Right hindlimb (tissue), 1 donor: ENCODE measurements at regions not wholly inside any gene's neighbourhood (a gene's known extent, or its start where the extent isn't known, plus 50 kb on each side); places are given as distances from the start of the nearest gene placed in this dataset.
A peak's percentile ranks its signal among the peaks of the same experiment; 100 is the strongest.

ENCODE experiments used
- DNase-seq: peaks from one replicate; pipeline ENCODE4 v3.0.0-alpha.2; 2018

- no peak for DNase-seq
Measured at GRCh38 chr3:176969066-176969465, 228.2 kb downstream of the TBL1XR1 start.

- DNase-seq = no peak
Measured at GRCh38 chr3:176968631-176969030, 228.7 kb downstream of the TBL1XR1 start.

DNA sequence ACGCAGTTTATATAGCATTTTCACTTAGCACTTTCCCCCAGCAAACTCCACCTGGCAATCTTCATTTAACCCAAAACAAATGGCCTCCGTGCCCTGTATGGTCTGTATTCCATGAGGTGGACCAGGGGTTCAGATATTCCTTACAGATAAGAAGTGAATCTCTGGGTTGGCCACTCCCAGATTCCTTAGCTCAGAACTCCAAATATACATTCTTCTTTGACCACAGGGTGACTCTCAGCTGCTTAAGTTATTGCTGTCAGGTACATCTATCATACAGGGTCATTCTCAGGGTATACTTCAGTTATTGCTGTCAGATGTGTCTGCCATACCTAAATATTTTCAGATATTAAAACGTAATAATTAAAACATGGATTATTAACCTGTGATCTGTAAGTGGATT, 229.8 kb downstream of the TBL1XR1 start:
- no peak for DNase-seq

DNA sequence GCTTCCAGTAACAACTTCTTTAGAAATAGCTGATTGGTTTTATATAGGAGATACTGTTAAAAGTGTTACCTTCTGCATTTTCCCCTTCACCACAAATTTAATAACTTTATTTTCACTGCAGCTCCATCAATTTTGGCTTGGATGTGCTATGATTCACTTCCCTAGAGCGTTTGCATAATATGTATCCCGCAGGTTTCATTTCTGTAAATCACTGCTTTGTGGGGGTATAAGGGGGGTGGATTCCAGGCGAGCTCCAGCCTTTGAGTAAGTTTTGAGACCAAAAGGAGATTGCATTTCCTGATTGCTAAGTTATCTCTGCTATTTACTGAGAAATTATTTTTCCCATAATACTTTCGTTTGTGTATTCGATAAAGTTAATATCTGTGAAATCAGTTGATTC, 232.6 kb downstream of the TBL1XR1 start:
- DNase-seq = no peak

DNA sequence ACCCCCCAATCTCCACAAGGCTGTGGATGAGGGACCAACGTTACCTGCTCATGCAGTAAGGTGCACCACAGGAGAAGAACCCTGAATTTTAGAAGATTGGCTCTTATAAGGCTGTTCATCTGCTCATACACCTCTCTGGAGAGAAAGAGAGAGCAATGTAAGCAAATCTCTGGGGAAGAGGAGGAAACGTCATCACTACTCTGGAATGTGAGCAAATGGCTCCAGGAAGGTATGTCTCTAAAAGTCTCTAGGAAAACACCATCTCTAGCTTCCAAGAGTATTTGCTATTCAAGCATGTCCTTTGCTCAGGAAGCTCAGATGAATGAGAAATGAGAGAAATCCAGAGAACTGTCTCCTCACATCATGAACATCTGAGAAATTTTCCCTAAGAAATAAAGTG, 235.4 kb downstream of the TBL1XR1 start:
- no peak for DNase-seq

DNA sequence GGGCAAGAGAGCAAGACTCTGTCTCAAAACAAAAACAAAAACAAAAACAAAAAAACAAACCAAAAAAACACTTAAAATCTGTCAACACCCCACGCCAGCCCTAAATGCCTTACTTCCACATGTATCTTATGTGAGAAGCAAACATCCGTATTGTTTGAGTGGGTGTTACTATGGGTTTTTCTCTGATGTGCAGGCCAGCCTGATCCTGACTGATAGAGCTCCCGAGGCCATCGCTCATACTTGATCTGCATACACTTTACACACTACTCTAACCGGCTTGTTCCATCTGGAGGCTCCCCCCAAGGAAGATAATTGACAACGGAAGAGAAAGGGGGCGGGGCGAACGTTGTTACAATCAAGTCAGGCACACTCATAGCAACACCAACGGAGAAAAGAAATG, 237.4 kb downstream of the TBL1XR1 start:
- no peak for DNase-seq

GRCh38 chr3:176958560-176958959, 238.7 kb downstream of the TBL1XR1 start:
- no peak for DNase-seq

DNA sequence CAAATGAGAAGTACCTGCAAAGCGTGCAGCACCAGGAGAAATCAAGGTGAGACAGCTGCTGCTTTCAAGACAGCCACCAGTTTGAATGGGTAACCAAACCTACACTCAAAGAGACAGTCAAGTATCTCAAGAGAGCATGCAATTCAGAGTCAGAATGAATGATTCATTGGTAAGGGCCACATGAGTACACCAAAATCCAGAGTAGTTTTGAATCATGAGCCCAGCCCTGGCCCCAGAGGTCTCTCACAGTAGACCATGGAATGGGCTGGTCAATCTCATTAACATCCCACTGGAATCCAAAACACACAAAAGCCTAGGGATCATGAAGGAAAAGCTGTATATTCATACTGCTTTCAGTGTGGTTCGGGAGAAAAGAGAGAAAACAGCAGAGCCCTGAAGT, 242.8 kb downstream of the TBL1XR1 start:
- no peak for DNase-seq

DNA sequence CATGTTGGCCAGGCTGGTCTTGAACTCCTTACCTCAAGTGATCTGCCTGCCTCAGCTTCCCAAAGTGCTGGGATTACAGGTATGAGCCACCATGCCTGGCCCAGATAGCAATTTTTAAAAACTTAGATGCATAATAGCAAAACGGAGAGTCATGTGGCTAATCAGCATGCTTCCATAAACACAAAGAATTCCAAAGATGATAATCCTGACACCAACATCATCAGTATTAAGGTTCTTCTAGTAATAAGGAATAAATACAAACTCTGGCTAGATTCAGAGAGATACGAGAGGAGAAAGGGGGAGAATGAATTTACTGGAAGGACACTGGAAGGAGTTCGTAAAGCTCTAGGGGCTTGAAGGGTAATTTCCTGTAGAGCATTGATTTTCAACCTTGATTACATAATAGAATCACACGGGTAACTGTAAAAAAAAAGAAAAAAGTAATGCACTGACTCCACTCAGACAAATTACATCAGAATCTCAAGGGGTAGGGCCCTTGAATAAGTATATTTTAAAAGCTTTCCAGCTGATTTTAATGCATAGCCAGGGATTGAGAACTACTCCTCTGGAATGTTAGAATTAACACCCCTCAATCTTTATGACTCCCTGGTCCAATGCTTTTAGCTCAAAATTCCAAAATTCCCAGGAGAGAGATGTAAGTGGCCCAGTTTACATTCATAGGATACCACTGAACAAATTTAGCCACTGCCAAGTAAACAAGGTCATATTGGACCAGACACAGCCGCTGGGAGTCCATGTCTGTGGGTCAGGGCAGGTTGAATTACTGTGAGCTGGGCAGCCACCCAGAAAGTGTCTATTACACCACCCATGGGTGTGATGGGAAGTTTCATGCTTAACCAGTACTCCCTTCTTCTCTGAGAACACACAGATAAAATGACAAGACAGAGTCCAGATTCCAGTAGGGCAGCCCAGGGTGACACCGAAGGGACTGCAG, 243.9 kb downstream of the TBL1XR1 start:
- DNase-seq = peak; percentile 69

- no peak for DNase-seq
Measured at GRCh38 chr3:176951586-176952292, 245.5 kb downstream of the TBL1XR1 start.

- DNase-seq = peak; percentile 28
Measured at GRCh38 chr3:176951144-176951543, 246.1 kb downstream of the TBL1XR1 start.

- no peak for DNase-seq
Measured at GRCh38 chr3:176950743-176951142, 246.5 kb downstream of the TBL1XR1 start.

- no peak for DNase-seq
Measured at GRCh38 chr3:176948151-176948550, 249.1 kb downstream of the TBL1XR1 start.

- no peak for DNase-seq
Measured at GRCh38 chr3:176946202-176946601, 251.1 kb downstream of the TBL1XR1 start.

GRCh38 chr3:176942305-176942704, 255.0 kb downstream of the TBL1XR1 start:
- no peak for DNase-seq

- DNase-seq = no peak
Measured at GRCh38 chr3:176941689-176942088, 255.6 kb downstream of the TBL1XR1 start.

DNA sequence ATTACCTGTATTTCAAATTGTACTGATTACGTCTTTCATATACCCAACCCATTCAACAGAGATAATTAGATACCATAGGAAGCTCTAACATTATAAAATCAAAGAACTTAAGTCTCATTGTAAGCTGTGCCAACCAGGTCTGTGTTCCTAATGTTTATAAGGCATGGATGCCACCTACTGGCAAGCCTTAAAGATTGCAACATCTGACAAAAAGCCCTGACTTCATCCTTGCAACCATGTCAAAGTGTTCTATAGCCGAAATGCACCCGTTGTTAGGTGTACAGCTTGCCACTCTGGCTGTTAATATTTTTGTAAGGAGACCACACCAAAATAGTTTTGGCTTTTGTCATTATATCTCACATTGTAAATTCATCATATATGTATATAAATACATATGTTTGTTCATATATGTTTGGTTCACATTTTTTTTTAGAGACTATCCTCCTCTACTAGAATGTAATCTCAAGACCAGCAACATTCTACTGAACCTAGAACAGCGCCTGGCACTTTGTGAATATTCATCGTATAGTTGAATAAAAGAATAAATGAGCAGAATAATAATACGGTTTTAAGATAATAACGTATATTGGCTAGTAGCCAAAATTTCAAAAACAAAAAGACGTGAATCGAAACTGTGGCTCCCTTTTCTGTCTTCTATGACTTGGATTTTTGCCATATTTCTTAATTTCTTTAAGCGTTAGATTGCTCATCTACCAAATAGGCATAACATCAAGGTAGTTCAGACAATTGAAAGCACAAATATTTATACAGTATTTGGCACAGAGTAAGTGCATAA, 258.1 kb downstream of the TBL1XR1 start:
- DNase-seq = peak; percentile 55

DNA sequence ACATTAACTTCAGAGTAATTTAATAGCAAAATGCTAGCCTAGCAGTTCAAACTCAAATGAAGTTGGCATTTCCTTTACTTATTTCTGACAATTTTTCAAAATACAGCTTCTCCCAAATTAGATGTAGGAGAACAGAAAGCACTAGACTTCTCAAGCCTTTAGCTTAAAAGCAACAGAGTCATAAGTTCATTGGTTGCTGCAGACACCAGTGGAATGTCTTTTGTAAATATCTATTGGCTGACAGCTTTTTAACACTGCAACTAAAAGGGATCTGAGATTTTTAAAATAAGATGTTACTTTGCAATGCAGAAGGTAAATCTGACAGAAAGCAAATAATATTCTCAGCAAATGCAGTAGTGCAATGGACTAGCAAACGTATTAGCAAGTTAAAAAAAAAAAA, 259.3 kb downstream of the TBL1XR1 start:
- no peak for DNase-seq

DNA sequence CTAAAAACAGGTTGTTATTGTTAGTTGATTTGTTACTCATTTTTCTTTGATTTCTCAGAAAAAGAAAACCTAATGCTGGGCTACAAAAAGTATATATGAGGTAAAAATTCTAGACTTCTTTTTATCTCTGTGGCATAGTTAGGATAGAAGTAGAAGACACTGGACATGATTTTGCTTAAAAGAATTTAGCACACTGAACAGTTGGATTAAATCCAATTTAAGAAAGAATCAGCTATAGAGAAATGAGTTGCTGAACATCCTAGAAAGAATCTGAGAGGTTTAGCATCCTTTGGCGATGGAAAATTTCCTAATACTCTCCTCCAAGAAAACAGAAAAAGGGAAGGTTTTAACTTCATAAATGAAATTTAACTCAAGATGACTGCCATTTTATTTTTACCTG, 259.7 kb downstream of the TBL1XR1 start:
- no peak for DNase-seq

DNA sequence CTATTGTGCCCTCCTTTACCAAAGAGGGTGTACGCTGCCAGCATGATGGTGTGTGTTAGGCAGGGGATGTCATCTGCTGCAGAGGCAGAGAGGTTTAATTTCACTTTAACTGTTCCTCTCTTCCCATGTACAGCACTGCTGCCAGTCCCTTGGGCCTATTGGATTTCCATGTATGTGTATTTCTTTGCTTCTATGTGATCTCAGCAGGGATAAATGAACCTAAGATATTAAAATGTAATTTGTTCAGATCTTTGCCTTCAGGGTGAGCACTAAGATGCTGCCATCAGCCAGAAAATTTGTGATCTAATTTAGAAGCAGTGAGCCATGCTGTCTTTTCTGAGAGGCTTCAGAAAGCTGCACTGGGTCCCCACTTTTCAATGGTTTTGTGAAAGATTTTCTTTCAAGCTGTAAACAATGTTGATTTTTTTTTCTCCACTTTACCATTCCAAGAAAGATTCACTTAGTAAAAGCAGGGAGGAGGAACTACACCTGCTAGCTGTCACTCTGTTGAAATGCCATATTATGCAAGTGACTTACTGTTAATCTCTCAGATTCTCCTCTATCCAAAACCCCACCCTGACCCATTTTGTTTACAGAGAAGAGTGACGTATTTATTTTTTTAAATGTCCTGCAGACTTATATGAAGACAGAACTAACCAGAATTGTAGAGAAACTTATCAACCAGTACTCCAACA, 261.9 kb downstream of the TBL1XR1 start:
- DNase-seq = no peak

DNA sequence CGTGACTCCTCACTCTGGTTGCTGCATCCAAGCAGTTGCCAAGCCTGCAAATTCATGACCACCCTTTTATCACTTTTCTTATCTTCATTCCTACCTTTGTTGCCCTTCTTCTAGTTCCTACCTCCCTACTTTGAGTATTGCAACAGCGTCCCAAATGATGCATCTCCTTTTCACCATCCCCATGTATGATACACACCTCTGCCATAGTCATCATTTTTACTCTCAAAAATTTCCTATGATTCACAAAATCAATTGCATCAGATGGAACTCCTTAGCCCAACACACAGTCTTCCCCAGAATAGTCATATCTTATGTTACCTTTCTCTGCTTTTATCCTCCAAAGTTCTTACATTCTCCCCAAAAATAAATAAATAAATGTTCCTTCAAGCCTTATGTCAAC, 262.6 kb downstream of the TBL1XR1 start:
- no peak for DNase-seq

DNA sequence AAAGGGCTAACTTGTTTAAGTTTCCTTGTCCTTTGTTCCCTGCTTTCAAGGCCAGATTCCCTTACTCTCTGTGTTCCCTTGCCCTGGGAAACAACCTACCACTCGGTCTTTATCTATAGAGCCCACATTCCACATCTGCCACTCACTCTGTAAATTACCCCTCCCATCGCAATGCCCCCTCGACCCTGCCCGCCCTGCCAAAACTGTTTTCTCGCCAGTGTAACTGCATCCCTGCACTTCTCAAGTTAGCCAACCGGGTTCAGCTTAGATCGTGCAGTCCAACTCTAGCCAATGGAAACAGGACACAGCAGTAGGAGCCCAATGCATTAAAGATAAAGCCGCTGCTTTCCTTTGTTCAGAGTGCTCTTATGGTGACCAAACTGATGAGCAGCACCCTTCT, 263.6 kb downstream of the TBL1XR1 start:
- no peak for DNase-seq

DNA sequence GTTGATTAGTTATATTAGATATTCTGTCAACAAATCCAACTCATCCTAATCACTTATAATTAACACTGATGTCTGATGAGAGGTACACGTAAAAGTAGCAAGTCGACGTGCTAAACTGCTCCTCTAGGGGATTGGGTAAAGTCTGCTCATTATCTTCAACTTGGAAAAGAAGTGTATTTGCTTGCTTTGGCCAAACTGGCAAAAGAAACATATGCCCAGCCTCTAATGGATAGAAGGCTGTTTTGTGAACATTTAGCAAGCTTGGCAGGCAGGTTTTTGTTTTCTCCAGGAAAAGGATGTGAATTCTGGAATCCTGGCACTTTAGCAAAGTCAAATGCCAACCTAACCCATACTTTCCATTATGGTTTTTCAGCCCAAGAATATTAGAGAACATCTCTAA, 264.8 kb downstream of the TBL1XR1 start:
- no peak for DNase-seq
